Prostate gland (tissue), 2 donors: ENCODE measurements at regions not wholly inside any gene's neighbourhood (a gene's known extent, or its start where the extent isn't known, plus 50 kb on each side); places are given as distances from the start of the nearest gene placed in this dataset.

Experiments used
- CTCF ChIP-seq, 4 experiments: fragments of 200-600 bp in 2 of 4; fragments of 450-650 bp in 2 of 4; sonication (generic) in 2 of 4; IDR thresholded peaks; 1 replicate in 3 of 4; 2 replicates in 1 of 4; pipeline ENCODE4 v1.5.1; 2016 to 2019; ENCODE audit warnings: antibody characterized with exemption in 4 of 4, mild to moderate bottlenecking in 2 of 4, moderate library complexity in 2 of 4
- POLR2A ChIP-seq: fragments of 450-650 bp; IDR thresholded peaks from one replicate; pipeline ENCODE4 v1.6.1; 2016; ENCODE audit warnings: antibody characterized with exemption, mild to moderate bottlenecking
- POLR2AphosphoS5 ChIP-seq: sonication (generic); formaldehyde crosslinking; IDR thresholded peaks from one replicate; pipeline ENCODE4 v1.6.1; 2017; ENCODE audit warnings: antibody characterized with exemption

- TF ChIP-seq CTCF (IDR thresholded peaks at IDR 0.05) (no peak), POLR2A (no peak), POLR2AphosphoS5 (no peak)
These were observed 77.7 kb downstream of the BLTP1 start for GRCh38 chr4:122229857-122230256.
